ENCODE measurements at regions not wholly inside any gene's neighbourhood (a gene's known extent, or its start where the extent isn't known, plus 50 kb on each side); places are given as distances from the start of the nearest gene placed in this dataset.
"Not testable (repeated sequence)": the region's sequence is repeated elsewhere in the genome, so short reads cannot be mapped to it uniquely, and the experiment has no call there.

GRCh38 chr19:32053861-32054260 is 291.5 kb upstream of the ZNF507 start:
- DNase-seq, result no peak

GRCh38 chr19:32058131-32058530 is 287.3 kb upstream of the ZNF507 start:
- DNase-seq, result no peak

- no peak for DNase-seq
These were observed 284.1 kb upstream of the ZNF507 start for GRCh38 chr19:32061315-32061714.

GRCh38 chr19:32063601-32064000 is 281.8 kb upstream of the ZNF507 start:
- no peak for DNase-seq

GRCh38 chr19:32066056-32066455 is 279.4 kb upstream of the ZNF507 start:
- DNase-seq, result no peak

GRCh38 chr19:32067685-32068084 is 277.7 kb upstream of the ZNF507 start:
- DNase-seq, result no peak

- peak; percentile 24 for DNase-seq
These were observed 276.6 kb upstream of the ZNF507 start for GRCh38 chr19:32068793-32069192.

- DNase-seq, result no peak
These were observed 275.3 kb upstream of the ZNF507 start for GRCh38 chr19:32070101-32070500.

GRCh38 chr19:32082028-32082427 is 263.4 kb upstream of the ZNF507 start:
- DNase-seq, result no peak

- not testable (repeated sequence) for DNase-seq
These were observed 260.6 kb upstream of the ZNF507 start for GRCh38 chr19:32084756-32085363.

GRCh38 chr19:32091241-32091640 is 254.2 kb upstream of the ZNF507 start:
- DNase-seq, result no peak

- no peak for DNase-seq
These were observed 248.4 kb upstream of the ZNF507 start for GRCh38 chr19:32097011-32097410.

- no peak for DNase-seq
These were observed 247.8 kb upstream of the ZNF507 start for GRCh38 chr19:32097620-32098019.

- no peak for DNase-seq
These were observed 246.4 kb upstream of the ZNF507 start for GRCh38 chr19:32098968-32099367.

- DNase-seq, result no peak
These were observed 244.2 kb upstream of the ZNF507 start for GRCh38 chr19:32101206-32101605.

GRCh38 chr19:32103541-32103940 is 241.9 kb upstream of the ZNF507 start:
- no peak for DNase-seq

- DNase-seq, result peak; percentile 12
These were observed 241.1 kb upstream of the ZNF507 start for GRCh38 chr19:32104153-32104849.

- no peak for DNase-seq
These were observed 240.6 kb upstream of the ZNF507 start for GRCh38 chr19:32104850-32105235.

- DNase-seq, result peak; percentile 15
These were observed 239.7 kb upstream of the ZNF507 start for GRCh38 chr19:32105527-32106310.

GRCh38 chr19:32122258-32122657 is 223.2 kb upstream of the ZNF507 start:
- no peak for DNase-seq

GRCh38 chr19:32123355-32123940 is 222.0 kb upstream of the ZNF507 start:
- DNase-seq, result no peak

GRCh38 chr19:32124585-32124984 is 220.8 kb upstream of the ZNF507 start:
- no peak for DNase-seq

- DNase-seq, result peak; percentile 7
These were observed 216.3 kb upstream of the ZNF507 start for GRCh38 chr19:32129141-32129540.

All from fibroblast of skin of scalp (primary cell).